Right kidney (tissue), 1 donor: ENCODE measurements at regions not wholly inside any gene's neighbourhood (a gene's known extent, or its start where the extent isn't known, plus 50 kb on each side); places are given as distances from the start of the nearest gene placed in this dataset.
A peak's percentile ranks its signal among the peaks of the same experiment; 100 is the strongest.

Source experiments
- DNase-seq: peaks from one replicate; pipeline ENCODE4 v3.0.0-alpha.2; 2016

DNA sequence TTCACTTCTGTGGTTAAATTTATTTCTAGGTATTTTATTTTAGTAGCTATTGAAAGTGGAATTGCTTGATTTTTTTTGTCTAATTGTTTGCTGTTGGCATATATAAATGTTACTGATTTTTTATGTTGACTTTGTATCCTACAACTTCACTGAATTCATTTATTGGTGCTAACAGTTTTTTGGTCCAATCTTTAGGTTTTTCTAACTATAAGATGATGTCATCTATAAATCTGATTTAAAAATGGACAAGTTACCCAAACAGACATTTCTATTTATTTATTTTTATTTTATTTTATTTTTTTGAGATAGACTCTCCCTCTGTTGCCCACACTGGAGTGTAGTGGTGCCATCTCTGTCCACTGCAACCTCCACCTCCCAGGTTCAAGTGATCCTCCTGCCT, 162.3 kb downstream of the COX7C start:
- DNase-seq, result no peak

DNA sequence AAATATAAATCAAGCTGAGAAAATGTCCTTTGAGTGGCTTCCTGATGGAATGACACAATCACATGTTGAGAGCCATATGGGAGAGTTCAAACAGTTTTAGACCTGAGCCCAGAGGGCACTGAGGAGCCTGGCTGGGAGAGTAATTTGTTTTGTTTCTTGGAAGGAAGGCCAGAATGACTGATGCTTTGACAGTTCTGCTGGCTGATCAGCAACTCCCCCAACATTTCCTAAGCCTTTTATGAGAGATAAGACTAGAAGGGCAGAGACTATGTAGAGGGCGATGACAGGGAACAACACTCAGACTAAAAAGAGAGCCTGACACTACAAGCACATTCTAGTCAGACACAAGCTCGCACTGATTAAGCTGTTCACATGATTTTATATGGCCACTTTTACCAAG, 169.2 kb downstream of the COX7C start:
- DNase-seq, result no peak

DNA sequence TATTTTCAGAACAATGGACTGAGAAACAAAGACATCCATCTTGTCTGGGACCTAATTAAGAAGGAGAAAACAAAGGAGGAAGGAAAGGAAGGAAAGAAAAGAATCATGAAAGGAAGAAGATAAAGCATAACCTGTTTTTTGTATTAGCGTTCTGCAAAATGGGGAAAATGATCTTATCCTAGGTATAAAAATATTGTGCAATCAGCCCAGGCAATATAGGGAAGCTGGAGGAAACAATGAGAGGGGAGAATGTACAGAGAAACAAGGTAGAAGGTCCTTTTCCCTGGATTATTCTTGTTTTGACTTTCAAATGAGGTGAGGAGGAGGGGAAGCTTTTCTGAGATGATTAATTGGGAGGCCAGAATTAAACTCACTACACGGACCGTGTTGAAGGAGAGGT, 177.9 kb downstream of the COX7C start:
- no peak for DNase-seq

DNA sequence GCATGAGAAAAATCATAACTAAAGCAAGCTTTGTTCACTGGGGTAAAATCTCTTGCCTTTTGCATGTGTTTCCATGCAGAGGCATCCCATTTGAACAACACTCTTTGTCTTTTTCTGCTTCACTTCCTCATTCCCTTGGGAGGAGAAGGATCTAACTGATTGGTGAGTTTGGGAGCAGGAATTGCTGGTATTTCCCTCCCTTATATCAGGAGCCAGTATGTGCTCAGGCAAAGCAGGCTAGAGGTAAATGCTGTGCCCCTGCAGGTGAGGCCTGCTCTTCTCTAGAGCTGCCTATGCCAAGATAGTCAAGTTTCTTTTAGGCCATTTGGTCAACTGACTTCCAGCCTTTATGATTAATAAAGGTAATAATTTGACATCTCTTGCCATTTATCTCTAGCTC, 179.9 kb downstream of the COX7C start:
- DNase-seq, result no peak

DNA sequence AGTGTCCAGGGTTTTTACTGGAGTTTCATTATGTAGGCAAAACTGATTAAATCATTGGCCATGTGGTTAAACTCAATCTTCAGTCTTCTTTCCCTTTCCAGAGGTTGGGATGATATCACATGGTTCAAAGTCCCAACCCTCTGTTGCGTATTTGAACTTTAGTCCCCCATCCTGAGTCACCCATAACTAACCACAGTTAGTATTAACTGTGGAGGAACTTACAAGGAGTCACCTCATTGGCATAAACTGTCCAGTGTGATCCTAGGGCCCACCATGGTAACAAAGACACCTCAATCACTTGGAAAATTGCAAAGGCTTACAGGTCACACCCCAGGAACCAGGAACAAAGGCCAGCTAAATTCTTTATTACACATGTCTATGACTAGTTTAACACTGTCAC, 188.5 kb downstream of the COX7C start:
- DNase-seq, result no peak

DNA sequence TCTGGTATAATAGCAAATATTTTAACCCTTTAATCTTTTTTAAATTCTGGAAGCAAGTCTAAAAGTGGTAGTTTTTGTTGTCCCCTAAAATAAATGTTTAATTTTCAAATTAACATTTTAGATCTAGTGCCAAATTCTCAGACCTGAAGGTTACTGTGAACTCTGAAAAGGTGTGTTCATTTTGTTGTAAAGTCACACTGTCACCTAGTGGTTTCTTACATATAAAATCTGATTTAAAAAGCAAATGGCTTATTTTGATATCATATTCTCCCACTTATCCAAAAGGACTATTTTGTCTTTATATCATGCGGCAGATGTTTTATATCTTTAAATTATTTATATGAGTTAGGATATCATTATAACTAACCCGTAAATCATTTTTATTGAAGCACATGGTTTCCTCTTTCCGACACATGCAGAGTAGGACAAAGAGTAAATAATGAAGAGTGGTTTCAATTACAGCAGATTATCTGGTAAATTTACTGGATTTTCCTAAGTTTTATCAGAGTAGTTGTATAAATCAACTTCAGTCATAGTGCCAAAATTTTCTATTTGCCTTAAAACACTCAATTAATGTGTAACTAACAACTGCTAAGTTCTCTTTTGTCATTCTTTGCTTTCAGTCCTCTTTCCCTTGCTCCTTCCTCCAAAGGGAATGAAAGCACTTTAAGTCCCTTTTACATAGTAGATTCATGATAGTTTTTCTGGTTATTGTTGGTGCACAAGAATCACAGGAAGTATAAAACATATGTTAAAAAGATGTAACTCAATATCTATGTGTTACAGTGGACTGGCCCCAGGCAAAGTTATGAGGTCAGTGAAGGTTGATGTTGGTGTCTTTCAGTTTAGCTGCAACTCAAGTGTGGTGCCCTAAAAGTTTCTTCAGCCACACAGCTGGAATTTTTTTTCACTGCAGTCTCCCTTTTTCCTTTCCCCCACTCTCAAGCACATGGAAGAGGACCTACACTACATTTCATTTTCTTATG, 189.6 kb downstream of the COX7C start:
- DNase-seq, result no peak

DNA sequence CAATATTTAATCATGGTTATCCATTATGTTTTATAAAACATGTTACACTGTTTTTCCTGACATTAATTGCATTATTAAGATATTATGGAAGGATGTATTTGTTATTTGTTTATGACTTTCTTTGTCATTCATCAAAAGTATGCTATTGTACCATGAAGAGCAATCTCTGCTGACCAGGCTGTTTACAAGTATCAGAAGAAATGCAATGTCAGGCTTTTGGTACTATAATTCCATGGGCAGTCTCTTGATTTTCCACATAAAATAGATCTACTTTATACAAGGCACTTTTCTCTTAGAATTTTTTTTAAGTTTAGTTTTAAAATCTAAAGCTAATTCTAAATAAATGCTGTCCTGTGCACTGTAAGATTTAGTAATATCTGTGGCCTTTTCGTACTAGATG, 196.6 kb downstream of the COX7C start:
- no peak for DNase-seq

DNA sequence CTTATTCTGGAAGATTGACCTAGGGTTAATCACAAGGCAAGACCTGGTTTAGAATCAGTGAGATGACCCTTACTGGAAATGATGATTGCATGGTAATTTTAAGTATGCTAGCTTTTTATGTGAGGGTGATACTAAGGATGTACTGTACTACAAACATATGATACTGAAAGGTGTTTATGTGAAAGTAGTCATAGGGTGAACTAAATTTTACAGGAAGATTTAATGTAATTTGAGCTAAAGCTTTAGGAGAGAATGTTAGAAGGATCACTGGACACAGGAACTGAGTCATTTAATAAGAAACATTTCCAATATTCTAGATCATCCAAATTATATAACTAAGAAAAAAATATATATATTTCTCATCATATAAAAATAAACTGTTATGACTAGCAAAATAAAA, 197.2 kb downstream of the COX7C start:
- no peak for DNase-seq

DNA sequence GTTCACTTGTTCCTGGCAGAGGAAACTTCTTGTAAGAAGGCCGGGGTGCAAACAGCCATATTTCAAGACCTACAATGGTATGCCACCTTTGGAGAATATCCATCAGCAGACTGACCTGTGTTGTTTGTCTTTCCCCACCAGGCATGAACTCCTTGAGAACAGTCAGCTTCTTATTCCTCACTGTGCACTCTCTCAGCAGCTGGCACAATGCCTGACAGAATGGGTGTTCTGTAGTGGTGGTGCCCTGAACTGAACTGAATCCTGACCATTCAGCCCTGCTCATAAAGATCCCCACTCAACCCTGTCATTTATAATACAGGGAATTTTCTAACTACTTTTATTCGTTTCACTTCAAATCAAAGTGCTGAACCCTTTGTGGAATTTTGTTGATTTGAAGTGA, 206.9 kb downstream of the COX7C start:
- DNase-seq, result no peak

DNA sequence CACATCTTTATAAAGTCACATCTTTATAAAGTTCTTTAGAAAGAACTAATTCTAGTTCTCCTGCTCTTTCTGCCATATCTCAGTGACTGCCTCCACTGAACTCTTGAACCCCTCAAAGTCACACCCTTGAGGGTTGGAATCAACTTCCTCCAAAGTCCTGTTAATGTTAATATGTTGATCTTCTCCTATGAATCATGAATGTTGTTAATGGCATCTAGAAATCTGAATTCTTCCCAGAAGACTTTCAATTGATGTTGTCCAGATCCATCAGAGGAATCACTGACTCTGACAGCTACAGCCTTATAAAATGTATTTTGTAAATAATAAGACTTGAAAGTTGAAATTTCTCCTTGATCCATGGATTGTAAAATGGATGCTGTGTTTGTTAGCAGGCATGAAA, 213.4 kb downstream of the COX7C start:
- no peak for DNase-seq

DNA sequence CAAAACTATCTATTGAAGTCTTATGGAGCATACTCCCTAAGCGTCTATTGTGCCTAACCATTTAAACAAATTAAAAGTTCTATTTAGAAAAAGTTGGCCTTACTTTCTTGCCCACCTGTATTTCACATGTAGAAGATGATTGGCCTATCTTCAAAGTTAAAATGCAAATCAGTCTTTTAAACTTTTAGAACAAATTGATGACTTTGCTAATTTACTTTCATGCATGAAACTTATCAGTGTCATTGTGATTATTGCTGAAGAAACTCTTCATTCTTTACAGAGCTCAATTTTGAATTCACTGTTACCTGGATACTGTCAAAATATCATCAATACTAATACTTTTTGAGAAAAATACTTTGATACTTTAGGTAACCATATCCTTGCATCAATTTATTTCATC, 216.1 kb downstream of the COX7C start:
- DNase-seq, result no peak

DNA sequence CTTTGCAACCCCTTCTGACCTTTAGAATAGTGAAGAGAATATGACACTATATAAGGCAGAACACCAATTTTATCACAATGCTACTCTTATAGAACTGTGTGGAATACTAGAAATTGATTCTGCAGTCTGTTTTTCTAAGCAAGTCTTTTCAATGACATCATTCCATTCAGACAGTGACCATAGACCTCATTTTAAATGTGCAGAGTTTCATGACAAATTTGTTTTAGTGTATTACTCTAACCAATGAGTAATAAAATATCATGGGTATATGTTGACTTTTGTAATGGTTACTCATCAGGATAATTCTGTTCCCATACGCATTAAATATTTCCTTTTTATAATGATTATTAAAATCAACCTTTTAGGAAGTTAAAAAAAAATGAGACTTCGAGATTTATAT, 219.9 kb downstream of the COX7C start:
- no peak for DNase-seq

DNA sequence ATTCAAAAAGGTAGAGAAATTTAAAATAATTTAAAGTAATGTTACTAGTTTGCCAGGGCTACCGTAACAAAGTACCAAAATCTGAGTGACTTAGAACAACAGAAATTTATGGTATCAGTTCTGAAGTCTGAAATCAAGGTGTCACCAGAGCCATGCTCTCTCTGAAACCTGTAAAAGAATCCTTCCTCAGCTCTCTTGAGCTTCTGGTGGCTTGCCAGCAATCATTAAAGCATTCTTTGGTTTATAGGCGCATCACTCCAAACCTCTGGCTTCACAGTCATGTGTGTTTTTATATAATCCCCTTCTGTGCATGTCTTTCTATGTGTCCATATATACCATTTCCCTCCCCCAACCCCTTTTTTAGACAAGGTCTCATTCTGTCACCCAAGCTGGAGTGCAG, 220.3 kb downstream of the COX7C start:
- DNase-seq, result no peak

DNA sequence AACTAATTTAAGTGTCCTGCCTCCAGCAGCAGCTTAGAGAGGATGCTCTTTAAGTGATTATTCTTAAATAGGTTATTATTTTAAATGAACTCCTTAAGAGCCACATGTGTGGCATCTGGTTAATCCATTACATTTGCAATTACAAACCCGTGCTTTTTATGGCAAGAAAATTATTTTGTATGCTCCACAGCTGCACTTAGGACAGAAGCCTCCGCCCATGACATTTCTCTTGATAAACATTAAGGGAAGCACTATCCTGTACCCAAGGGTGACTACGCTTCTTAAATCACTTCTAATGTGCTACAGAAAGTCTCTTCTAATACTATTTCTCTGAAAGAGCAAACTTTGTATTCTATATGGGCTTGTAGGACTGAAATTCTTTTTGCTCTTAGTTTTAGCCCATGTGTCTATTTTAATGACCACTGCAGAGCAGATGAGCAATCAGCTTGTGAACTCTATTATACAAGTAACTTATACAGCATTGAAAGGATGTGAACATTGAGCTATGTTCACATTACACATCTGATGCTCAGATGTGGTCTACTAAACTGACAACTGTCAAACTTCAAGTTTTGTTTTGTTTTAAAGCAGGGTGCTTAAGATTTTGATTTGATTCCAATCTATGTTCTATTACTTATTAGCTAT, 223.4 kb downstream of the COX7C start:
- no peak for DNase-seq

DNA sequence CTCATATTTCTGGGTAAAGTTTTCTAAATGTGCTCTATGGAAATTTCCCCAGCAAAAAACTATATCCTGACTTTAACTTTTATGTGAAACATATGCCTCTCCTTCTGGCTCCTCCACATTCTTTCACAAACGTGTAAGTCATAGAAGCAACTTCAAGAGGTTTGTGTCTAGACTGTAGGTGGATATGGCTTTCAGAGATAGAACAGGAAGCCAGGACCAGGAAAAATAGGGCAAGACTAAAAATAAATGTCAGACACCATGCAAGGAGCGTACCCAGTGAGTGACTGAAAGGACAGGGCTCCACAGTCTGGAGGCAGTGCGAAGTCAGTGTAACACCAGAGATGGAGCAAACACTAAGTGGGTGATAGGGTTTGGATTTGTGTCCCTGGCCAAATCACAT, 240.7 kb downstream of the COX7C start:
- DNase-seq, result no peak

DNA sequence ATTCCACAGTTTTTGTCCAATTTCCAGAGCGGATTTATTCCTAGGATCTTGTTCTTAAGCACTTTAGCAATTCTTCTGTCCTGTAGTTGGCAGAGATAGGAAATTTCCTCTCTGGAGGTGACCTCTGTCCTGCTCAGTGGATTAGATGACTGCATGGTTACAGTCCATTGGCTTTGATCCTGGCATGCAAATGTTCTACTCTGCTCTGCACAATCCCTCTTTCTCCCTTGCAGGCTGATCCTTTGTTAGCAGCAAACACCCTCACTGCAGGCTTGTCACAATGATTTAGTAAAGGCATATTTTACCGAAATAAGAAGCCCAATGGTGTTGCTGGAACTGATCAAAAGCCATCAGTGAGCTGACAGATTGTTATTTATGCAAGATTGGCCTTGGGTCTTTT, 243.8 kb downstream of the COX7C start:
- peak; percentile 2 for DNase-seq

DNA sequence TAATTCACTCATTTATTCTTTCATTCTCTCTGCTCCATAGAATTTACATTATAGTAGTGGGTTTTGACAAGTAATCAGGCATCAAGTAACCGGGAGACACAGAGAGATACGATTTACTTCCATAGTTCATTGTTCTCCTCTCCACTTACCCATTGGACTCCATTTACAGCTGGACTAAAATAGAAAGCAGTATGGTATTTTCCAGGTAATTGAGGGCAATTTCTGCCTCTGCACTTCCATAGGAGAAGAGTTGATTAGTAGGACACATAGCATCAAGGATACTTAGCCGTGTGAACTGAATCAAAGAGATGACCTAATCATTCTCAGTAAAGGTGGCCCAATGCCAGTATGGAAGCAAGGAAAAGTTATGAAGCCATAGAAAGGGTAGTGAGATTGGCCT, 244.4 kb downstream of the COX7C start:
- DNase-seq, result peak; percentile 1

DNA sequence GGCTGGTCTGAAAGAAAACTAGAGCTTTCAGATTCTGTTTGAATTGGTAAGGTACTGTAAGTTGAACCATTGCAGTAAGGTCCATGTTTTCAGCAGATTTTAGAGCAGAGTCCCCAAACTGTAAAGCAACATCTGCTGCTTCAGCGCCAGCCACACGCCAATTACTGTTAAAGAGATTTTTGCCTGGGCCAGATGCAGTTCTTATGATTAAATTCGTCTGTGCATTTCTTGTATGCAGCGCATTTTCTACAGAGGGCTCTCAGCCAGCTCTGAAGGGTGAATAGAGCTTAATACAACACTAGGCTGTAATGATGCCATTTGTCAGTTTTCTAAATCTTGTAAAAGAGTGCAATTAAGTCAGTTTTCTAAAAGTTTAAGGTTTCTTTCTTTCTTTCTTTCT, 246.3 kb downstream of the COX7C start:
- no peak for DNase-seq

DNA sequence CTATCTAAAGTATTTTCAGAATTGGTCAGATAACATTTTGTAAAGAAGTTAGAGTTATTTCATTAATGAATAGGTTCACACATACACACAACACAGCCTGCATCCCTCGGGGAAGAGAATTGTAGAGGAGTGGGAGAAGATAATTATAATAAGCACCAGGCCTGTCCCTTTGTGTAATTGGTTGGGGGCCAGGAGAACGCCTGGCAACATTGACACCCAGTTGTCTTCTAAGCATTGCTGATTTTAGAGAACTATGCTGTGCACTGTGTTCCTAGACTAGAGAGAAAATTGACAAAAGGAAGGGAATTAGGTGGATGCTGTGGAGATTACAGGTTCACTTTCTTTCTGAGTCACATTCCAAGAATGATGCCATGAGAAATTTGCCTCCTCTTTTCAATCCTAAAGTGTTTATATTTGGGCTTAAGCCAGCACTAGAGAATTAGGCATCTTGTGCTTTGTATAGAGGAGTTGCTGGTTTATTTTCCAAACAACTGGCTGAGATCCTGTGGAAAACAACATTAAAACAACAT, 247.6 kb downstream of the COX7C start:
- no peak for DNase-seq

DNA sequence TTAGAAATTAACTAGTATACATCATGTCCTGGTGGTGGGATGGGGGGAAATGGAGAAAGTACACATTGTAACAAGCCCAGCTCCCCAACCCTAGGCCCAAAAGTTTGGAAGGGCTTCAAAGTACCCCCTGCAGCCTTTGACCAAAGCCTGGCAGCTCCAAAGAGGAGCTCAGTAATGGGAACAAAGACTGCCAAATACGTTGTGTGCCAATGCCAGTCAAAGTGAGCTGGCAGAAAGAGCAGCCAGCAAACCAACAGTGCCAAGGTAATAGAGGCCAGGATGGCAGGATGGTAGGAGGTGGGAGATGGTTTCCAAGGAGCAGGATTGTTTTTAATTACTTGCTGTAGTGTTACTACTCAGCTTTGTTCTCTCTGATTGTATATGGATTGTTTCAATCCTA, 248.3 kb downstream of the COX7C start:
- no peak for DNase-seq

DNA sequence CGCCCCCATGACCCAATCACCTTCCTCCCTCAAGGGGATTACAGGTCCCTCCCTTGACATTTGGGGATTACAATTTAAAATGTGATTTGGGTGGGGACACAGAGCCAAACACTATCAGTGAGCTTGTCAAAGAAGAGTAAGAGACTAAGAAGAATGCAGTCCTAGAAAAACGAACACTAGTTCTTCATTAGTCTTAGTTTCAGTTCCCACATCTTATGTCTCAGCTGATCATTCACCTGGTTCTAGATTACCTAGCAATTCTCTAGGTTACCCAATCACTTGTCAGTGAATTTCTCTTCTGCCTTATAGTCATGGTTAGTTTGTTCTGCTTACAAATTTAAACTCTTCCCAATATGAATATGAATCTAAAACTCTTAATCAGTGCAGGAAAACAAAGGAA, 251.5 kb downstream of the COX7C start:
- no peak for DNase-seq

DNA sequence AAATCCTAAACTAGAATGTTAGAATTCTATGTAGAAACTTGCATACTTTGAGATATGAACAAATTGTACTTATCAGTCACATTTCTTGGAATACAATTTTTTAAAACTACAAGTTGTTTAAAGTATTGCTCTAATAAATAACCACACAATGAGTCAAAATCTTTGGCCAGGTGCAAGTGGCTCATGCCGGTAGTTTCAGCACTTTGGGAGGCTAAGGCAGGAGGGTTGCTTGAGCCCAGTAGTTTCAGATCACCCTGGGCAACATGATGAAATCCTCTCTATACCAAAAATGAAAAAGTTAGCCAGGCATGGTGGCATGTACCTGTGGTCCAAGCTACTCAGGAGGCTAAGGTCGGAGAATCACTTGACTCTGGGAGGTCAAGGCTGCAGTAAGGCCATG, 257.8 kb downstream of the COX7C start:
- DNase-seq, result no peak

DNA sequence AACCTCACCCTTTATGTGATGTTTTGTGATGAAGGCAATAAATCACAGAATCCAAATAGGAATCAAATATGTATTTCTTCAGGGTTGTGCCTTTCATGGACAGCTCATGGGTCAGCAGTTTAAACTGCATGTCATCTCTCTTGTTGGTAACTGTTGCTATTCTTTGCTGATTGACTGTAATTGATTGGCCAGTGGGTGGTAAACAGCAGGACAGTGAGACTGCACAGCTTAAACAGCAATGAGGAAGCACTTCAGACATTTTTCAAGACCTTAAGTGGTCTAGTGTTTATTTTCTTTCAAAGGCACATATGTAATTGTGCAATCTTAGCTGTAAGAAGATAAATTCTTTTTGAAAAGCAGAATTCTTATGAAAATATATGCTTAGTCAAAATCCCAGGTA, 260.5 kb downstream of the COX7C start:
- DNase-seq, result no peak

DNA sequence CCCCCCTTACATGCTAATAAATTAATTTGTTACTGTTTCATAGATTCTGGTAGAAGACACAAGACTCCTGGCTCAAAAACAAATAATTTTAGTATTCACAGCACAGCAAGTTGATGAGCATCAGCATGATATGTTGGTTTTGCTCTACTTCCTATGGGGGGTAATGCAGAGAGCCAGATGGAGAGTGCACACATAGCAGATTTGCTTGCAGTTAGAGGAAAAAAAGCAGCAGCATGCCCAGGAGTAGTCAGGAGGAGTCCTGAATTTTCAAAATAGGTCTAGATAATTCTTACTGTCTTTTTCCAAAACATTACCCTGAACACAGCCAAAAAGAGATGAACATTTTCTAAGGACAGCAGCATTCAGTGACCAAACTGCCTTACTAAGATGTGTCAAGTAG, 261.3 kb downstream of the COX7C start:
- no peak for DNase-seq
